ENCODE measurements at regions not wholly inside any gene's neighbourhood (a gene's known extent, or its start where the extent isn't known, plus 50 kb on each side); places are given as distances from the start of the nearest gene placed in this dataset.

- no peak for DNase-seq (ENCODE audit: low read depth in 3 of 3, low spot score in 2 of 3)
Observed at GRCh38 chr2:196479350-196479749, 160.2 kb upstream of the CCDC150 start.

- DNase-seq (ENCODE audit: low read depth in 3 of 3, low spot score in 2 of 3), result no peak
Observed at GRCh38 chr2:196480653-196481323, 158.7 kb upstream of the CCDC150 start.

- no peak for DNase-seq (ENCODE audit: low read depth in 3 of 3, low spot score in 2 of 3)
Observed at GRCh38 chr2:196481324-196481697, 158.2 kb upstream of the CCDC150 start.

- DNase-seq (ENCODE audit: low read depth in 3 of 3, low spot score in 2 of 3), result no peak
Observed at GRCh38 chr2:196482119-196483065, 157.1 kb upstream of the CCDC150 start.

- no peak for DNase-seq (ENCODE audit: low read depth in 3 of 3, low spot score in 2 of 3)
Observed at GRCh38 chr2:196486146-196486545, 153.4 kb upstream of the CCDC150 start.

GRCh38 chr2:196487417-196487816, 152.1 kb upstream of the CCDC150 start:
- no peak for DNase-seq (ENCODE audit: low read depth in 3 of 3, low spot score in 2 of 3)

- DNase-seq (ENCODE audit: low read depth in 3 of 3, low spot score in 2 of 3), result no peak
Observed at GRCh38 chr2:196489371-196489770, 150.1 kb upstream of the CCDC150 start.

- DNase-seq (ENCODE audit: low read depth in 3 of 3, low spot score in 2 of 3), result no peak
Observed at GRCh38 chr2:196492946-196493345, 146.6 kb upstream of the CCDC150 start.

GRCh38 chr2:196498962-196499361, 140.6 kb upstream of the CCDC150 start:
- DNase-seq (ENCODE audit: low read depth in 3 of 3, low spot score in 2 of 3), result no peak

GRCh38 chr2:196499686-196500085, 139.8 kb upstream of the CCDC150 start:
- no peak for DNase-seq (ENCODE audit: low read depth in 3 of 3, low spot score in 2 of 3)

GRCh38 chr2:196500686-196501431, 138.7 kb upstream of the CCDC150 start:
- DNase-seq (ENCODE audit: low read depth in 3 of 3, low spot score in 2 of 3), result no peak

GRCh38 chr2:196501836-196502235, 137.7 kb upstream of the CCDC150 start:
- no peak for DNase-seq (ENCODE audit: low read depth in 3 of 3, low spot score in 2 of 3)

GRCh38 chr2:196502386-196502785, 137.1 kb upstream of the CCDC150 start:
- no peak for DNase-seq (ENCODE audit: low read depth in 3 of 3, low spot score in 2 of 3)

- no peak for DNase-seq (ENCODE audit: low read depth in 3 of 3, low spot score in 2 of 3)
Observed at GRCh38 chr2:196503398-196503797, 136.1 kb upstream of the CCDC150 start.

- no peak for DNase-seq (ENCODE audit: low read depth in 3 of 3, low spot score in 2 of 3)
Observed at GRCh38 chr2:196504788-196505187, 134.7 kb upstream of the CCDC150 start.

- no peak for DNase-seq (ENCODE audit: low read depth in 3 of 3, low spot score in 2 of 3)
Observed at GRCh38 chr2:196510246-196510645, 129.3 kb upstream of the CCDC150 start.

GRCh38 chr2:196511258-196512168, 128.0 kb upstream of the CCDC150 start:
- no peak for DNase-seq (ENCODE audit: low read depth in 3 of 3, low spot score in 2 of 3)

GRCh38 chr2:196513796-196514526, 125.6 kb upstream of the CCDC150 start:
- DNase-seq (ENCODE audit: low read depth in 3 of 3, low spot score in 2 of 3), result no peak

GRCh38 chr2:196514641-196515040, 124.9 kb upstream of the CCDC150 start:
- DNase-seq (ENCODE audit: low read depth in 3 of 3, low spot score in 2 of 3), result no peak

- no peak for DNase-seq (ENCODE audit: low read depth in 3 of 3, low spot score in 2 of 3)
Observed at GRCh38 chr2:196515051-196515450, 124.5 kb upstream of the CCDC150 start.
